MM.1S (cell line): ENCODE measurements at regions not wholly inside any gene's neighbourhood (a gene's known extent, or its start where the extent isn't known, plus 50 kb on each side); places are given as distances from the start of the nearest gene placed in this dataset.

Experiments used
- CTCF ChIP-seq: fragments of 300-600 bp; sonication (generic); IDR thresholded peaks from 2 replicates; pipeline ENCODE4 v1.5.1; 2016; ENCODE audit warnings: antibody characterized with exemption, low read length, mixed read lengths
- EZH2 ChIP-seq: fragments of 300-600 bp; sonication (generic); optimal IDR thresholded peaks from 2 replicates; pipeline ENCODE3; 2017; ENCODE audit warnings: low read depth, mild to moderate bottlenecking, antibody characterized with exemption, low read length, mixed read lengths

DNA sequence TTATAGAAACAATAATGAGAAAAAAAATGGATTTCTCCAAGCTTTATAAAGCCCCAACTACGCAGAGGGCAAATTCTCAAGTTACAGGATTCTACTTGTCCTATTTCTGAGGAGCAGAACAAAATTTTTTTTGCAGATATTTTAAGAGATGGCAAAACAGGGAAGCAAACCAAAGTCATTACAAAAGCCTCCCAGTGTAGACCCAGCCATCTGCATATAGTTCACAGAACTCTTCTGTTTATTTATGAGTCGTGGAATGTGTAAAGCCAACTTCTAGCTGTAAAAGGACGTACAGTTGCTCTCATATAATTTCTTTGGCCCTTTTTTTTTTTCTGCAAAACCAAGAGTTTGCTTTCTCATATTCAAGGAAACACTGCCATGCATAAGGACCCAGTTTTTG is 120.4 kb downstream of the PCDH7 start:
- no peak for TF ChIP-seq CTCF
- TF ChIP-seq EZH2, result no peak
